ENCODE measurements at regions not wholly inside any gene's neighbourhood (a gene's known extent, or its start where the extent isn't known, plus 50 kb on each side); places are given as distances from the start of the nearest gene placed in this dataset.

- TF ChIP-seq CTCF (IDR thresholded peaks at IDR 0.05): no peak
- no peak for TF ChIP-seq POLR2AphosphoS5 (IDR thresholded peaks at IDR 0.05)
- no peak for TF ChIP-seq POLR2A (IDR thresholded peaks at IDR 0.05; ENCODE audit: low read depth)
Observed at GRCh38 chr6:166085500-166085899, 82.2 kb downstream of the TBXT start.

Measured in esophagus muscularis mucosa (tissue), 3 donors.